GM21786 (cell line): ENCODE measurements at regions not wholly inside any gene's neighbourhood (a gene's known extent, or its start where the extent isn't known, plus 50 kb on each side); places are given as distances from the start of the nearest gene placed in this dataset.
"Not testable (repeated sequence)": the region's sequence is repeated elsewhere in the genome, so short reads cannot be mapped to it uniquely, and the experiment has no call there.

Source experiments
- ATAC-seq: cut with Tn5 transposase; IDR thresholded peaks from one replicate; pipeline ENCODE4 v1.9.1; 2021; ENCODE audit not compliant: unreplicated experiment

DNA sequence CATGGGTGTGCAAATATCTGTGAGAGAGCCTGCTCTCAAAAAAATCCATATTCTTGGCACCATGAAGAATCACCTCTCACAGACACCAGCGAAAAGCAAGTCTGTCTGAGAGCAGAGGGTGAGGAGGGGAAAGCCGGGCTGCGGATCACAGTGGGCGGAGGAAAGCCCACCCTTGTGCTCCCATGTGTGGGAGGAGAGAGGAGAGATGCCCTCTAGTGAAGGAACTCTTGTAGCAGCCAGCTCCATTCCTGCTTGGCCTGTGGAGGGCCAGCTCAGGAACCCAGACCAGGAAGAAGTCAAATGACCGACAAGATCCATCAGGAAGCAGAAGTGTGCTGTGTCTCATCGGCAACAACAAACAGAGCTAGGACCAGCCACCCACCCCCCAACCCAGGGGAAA is 321.7 kb upstream of the PLGLB1 start:
- ATAC-seq = not testable (repeated sequence)

- not testable (repeated sequence) for ATAC-seq
Observed at GRCh38 chr2:87345283-87345682, 323.6 kb upstream of the PLGLB1 start.

GRCh38 chr2:87348556-87348955 is 326.9 kb upstream of the PLGLB1 start:
- not testable (repeated sequence) for ATAC-seq

GRCh38 chr2:87349006-87349405 is 327.4 kb upstream of the PLGLB1 start:
- not testable (repeated sequence) for ATAC-seq

DNA sequence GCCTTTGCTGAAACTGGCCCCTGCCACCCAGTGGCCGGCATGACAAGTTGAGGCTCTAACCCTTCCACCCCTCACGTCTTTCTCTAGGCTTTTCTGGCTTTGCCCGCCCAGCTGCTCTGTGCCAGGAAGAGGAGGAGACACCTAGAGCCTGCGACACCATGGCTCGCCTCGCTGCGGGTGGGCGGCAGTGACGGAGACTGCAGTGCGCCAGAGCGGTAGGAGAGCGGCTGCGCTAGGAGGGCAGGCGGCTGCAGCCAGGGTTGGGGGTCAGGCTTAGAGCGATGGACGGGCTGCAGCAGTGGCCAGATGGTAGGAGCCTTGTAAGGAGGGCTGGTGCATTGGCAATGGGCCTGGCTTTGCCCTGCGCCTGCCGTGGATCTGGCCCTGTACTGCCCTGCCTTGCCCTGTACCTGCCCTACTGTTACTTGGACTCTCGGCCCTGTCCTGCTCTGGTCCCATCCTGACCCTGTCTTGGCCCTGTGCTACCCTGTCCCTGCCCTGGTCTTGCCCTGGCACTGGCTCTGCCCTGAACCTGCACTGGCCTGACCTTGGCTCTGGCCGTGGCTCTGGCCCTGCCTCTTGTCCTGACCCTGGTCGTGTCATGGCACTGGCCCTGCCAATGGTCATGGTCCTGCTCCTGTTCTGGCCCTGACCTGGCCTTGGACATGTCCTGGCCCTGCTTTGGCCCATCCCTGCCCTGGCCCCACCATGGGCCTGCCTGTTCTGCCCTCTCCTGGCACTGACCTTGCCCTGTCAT is 330.7 kb upstream of the PLGLB1 start:
- ATAC-seq = not testable (repeated sequence)

DNA sequence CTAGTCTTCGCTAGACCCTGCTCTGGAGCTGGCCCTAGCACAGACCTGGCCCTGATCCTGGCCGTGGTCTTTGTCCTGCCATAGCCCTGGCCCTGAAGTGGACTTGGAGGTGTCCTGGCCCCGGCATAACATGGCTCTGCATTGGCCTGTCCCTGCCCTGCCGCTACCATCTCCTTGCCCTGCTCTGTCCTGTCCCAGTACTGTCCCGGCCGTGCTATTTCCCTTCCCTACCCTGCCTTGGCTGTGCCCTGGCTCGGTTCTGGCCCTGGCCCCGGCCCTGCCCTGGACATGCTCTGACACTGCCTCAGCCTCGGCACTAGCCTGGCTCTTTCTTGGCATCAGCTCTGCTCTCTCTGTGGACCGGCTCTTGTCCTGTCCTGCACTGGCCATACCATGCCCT is 331.8 kb upstream of the PLGLB1 start:
- ATAC-seq = not testable (repeated sequence)

DNA sequence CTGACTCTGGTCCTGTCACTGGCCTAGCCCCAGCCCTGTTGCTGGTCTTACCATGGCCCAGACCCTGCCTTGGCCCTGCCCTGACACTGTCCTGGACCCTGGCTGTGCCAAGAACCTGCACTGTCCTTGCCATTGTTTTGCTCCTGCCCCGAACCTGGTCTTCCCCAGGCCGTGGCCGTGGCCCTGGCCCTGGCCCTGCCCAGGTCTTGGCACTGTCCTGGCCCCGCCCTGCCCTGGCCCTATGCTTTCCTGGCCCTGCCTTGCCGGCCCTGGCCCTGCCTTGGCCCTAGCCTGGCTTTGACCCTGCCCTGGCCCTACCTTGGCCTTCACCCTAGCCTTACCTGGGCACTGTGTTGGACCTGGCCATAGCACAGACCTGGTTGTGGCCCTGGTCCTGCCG is 332.5 kb upstream of the PLGLB1 start:
- not testable (repeated sequence) for ATAC-seq

DNA sequence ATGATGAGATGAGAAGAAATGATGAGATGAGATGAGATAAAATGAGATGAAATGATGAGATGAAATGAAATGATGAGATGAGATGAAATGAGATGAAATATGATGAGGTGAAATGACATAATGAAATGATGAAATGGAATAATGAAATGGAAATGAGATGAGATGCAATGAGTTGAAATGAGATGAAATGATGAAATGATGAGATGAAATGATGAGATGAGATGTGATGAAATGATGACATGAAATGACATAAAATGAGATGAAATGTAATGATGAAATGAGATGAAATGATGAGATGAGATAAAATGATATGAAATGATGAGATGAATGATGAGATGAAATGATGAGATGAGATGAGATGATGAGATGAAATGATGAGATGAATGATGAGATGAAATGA is 338.6 kb upstream of the PLGLB1 start:
- ATAC-seq = not testable (repeated sequence)

DNA sequence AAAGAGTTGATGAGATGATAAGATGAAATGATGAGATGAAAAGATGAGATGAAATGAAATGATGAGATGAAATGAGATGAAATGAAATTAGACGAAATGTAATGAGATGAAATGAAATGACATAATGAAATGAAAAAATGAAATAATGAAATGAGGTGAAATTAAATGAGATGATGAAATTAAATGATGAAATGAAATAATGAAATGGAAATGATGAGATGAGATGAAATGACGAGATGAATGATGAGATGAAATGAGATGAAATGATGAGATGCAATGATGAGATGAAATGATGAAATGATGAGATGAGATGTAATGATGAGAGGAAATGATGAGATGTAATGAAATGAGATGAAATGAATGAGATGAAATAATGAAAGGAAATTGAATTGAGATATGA is 339.3 kb upstream of the PLGLB1 start:
- not testable (repeated sequence) for ATAC-seq

DNA sequence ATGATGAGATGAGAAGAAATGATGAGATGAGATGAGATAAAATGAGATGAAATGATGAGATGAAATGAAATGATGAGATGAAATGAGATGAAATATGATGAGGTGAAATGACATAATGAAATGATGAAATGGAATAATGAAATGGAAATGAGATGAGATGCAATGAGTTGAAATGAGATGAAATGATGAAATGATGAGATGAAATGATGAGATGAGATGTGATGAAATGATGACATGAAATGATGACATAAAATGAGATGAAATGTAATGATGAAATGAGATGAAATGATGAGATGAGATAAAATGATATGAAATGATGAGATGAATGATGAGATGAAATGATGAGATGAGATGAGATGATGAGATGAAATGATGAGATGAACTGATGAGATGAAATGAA is 340.2 kb upstream of the PLGLB1 start:
- not testable (repeated sequence) for ATAC-seq

GRCh38 chr2:87364379-87364778 is 342.7 kb upstream of the PLGLB1 start:
- not testable (repeated sequence) for ATAC-seq

- ATAC-seq = not testable (repeated sequence)
Observed at GRCh38 chr2:87365038-87365437, 343.4 kb upstream of the PLGLB1 start.

DNA sequence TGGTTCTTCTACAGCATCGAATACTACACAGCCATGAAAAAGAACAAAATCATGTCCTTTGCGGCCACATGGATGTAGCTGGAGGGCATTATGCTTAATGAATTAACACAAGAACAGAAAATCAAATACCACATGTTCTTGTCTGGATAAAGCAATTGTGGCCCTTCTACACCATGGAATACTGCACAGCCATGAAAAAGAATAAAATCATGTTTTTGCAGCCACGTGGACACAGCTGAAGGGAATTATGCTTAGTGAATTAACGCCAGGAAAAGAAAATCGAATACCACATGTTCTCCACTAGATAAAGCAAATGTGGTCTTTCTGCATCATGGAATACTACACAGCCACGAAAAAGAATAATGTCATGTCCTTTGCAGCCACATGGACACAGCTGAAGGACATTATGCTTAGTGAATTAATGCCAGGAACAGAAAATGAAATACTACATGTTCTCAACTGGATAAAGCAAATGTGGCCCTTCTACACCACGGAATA is 361.8 kb upstream of the PLGLB2 start:
- ATAC-seq = not testable (repeated sequence)

GRCh38 chr2:87395784-87396183 is 352.1 kb upstream of the PLGLB2 start:
- ATAC-seq = not testable (repeated sequence)

DNA sequence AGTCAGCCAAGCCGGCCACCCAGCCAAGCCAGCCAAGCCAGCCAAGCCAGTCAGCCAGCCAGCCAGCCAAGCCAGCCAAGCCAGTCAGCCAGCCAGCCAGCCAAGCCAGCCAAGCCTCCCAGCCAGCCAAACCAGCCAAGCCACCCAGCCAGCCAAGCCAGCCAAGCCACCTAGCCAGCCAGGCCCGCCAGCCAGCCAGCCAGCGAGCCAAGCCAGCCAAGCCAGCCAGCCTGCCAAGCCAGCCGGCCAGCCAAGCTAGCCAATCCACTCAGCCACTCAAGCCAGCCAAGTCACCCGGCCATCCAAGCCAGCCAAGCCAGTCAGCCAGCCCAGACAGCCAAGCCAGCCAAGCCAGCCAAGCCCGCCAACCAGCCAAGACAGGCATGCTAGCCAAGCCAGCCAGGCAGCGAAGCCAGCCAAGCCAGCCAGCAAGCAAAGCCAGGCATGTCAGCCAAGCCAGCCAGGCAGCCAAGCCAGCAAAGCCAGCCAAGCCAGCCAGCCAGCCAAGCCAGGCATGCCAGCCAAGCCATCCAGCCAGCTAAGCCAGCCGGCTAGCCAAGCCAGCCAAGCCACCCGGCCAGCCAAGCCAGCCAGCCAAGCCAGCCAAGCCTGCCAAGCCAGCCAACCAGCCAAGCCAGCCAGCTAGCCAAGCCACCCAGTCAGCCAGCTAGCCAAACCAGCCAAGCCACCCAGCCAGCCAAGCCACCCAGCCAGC is 351.2 kb upstream of the PLGLB2 start:
- ATAC-seq = not testable (repeated sequence)

DNA sequence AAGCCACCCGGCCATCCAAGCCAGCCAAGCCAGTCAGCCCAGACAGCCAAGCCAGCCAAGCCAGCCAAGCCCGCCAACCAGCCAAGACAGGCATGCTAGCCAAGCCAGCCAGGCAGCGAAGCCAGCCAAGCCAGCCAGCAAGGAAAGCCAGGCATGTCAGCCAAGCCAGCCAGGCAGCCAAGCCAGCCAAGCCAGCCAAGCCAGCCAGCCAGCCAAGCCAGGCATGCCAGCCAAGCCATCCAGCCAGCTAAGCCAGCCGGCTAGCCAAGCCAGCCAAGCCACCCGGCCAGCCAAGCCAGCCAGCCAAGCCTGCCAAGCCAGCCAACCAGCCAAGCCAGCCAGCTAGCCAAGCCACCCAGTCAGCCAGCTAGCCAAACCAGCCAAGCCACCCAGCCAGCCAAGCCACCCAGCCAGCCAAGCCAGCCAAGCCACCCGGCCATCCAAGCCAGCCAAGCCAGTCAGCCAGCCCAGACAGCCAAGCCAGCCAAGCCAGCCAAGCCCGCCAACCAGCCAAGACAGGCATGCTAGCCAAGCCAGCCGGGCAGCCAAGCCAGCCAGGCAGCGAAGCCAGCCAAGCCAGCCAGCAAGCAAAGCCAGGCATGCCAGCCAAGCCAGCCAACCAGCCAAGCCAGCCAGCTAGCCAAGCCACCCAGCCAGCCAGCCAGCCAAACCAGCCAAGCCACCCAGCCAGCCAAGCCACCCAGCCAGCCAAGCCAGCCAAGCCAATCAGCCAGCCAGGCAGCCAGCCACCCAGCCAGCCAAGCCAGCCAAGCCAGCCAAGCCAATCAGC is 350.4 kb upstream of the PLGLB2 start:
- not testable (repeated sequence) for ATAC-seq

DNA sequence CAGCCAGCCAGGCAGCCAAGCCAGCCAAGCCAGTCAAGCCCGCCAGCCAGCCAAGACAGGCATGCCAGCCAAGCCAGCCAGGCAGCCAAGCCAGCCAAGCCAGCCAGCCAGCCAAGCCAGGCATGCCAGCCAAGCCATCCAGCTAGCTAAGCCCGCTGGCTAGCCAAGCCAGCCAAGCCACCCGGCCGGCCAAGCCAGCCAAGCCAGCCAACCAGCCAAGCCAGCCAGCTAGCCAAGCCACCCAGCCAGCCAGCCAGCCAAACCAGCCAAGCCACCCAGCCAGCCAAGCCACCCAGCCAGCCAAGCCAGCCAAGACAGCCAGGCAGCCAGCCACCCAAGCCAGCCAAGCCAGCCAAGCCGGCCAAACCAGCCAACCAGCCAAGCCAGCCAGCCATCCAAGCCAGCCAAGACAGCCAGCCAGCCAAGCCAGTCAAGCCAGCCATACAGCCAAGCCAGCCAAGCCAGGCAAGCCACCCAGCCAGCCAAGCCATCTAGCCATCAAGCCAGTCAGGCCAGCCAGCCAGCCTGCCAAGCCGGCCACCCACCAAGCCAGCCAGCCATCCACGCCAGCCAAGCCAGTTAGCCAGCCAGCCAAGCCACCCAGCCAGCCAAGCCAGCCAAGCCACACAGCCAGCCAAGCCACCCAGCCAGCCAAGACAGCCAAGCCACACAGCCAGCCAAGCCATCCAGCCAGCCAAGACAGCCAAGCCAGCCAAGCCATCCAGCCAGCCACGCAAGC is 349.2 kb upstream of the PLGLB2 start:
- not testable (repeated sequence) for ATAC-seq

GRCh38 chr2:87401726-87402345 is 346.1 kb upstream of the PLGLB2 start:
- no peak for ATAC-seq

DNA sequence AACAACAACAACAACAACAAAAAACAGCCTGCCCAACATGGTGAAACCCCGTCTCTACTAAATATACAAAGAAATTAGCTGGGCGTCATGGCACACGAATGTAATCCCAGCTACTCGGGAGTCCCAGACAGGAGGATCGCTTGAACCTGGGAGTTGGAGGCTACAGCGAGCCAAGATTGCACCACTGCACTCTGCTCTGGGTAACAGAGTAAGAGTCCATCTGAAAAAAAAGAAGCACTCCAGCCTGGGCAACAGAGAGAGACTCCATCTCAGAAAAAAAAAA is 344.1 kb upstream of the PLGLB2 start:
- ATAC-seq = no peak
